HEK293T (cell line): ENCODE measurements at regions not wholly inside any gene's neighbourhood (a gene's known extent, or its start where the extent isn't known, plus 50 kb on each side); places are given as distances from the start of the nearest gene placed in this dataset.
"Not testable (repeated sequence)": the region's sequence is repeated elsewhere in the genome, so short reads cannot be mapped to it uniquely, and the experiment has no call there.

Experiments
- FOXK2 ChIP-seq: fragments of 450-650 bp; IDR thresholded peaks from 2 replicates; pipeline ENCODE4 v1.6.1; 2016; ENCODE audit warnings: mild to moderate bottlenecking
- HDGF ChIP-seq: fragments of 450-650 bp; IDR thresholded peaks from 2 replicates; pipeline ENCODE4 v1.6.1; 2017; ENCODE audit warnings: antibody characterized with exemption, borderline replicate concordance
- NFRKB ChIP-seq: fragments of 450-650 bp; IDR thresholded peaks from 2 replicates; pipeline ENCODE4 v1.6.1; 2016; ENCODE audit warnings: mild to moderate bottlenecking, moderate library complexity
- ZNF384 ChIP-seq: fragments of 450-650 bp; IDR thresholded peaks from 2 replicates; pipeline ENCODE4 v1.6.1; 2016

GRCh38 chr5:176067162-176067561 is 99.0 kb upstream of the THOC3 start:
- not testable (repeated sequence) for TF ChIP-seq NFRKB, ZNF384, FOXK2, HDGF
